Subcutaneous abdominal adipose tissue (tissue), 5 donors: ENCODE measurements at regions not wholly inside any gene's neighbourhood (a gene's known extent, or its start where the extent isn't known, plus 50 kb on each side); places are given as distances from the start of the nearest gene placed in this dataset.

Experiments used
- H3K27ac ChIP-seq: one replicate; pipeline ENCODE4 v1.7.0; 2013; ENCODE audit warnings: low read depth, mild to moderate bottlenecking, inconsistent platforms, low read length, moderate library complexity
- H3K27me3 ChIP-seq, 5 donors: one replicate each; pipeline ENCODE4 v1.7.0; 2013; ENCODE audit warnings: low read length in 5 of 5, inconsistent platforms in 1 of 5; ENCODE audit not compliant: control insufficient read depth in 5 of 5, insufficient read depth in 4 of 5
- H3K36me3 ChIP-seq, 5 donors: one replicate each; pipeline ENCODE4 v1.7.0; 2013; ENCODE audit warnings: low read length in 5 of 5; ENCODE audit not compliant: control insufficient read depth in 5 of 5, insufficient read depth in 5 of 5
- H3K4me1 ChIP-seq, 5 donors: one replicate each; pipeline ENCODE4 v1.7.0; 2013; ENCODE audit warnings: low read length in 5 of 5, mild to moderate bottlenecking in 3 of 5, moderate library complexity in 1 of 5; ENCODE audit not compliant: control insufficient read depth in 5 of 5, insufficient read depth in 5 of 5
- H3K4me3 ChIP-seq, 5 donors: one replicate each; pipeline ENCODE4 v1.7.0; 2013; ENCODE audit warnings: low read length in 5 of 5, low read depth in 1 of 5
- H3K9ac ChIP-seq, 5 donors: one replicate each; pipeline ENCODE4 v1.7.0; 2013; ENCODE audit warnings: low read length in 5 of 5, mild to moderate bottlenecking in 4 of 5, moderate library complexity in 3 of 5
- H3K9me3 ChIP-seq, 5 donors: one replicate each; pipeline ENCODE4 v1.7.0; 2013; ENCODE audit warnings: low read length in 5 of 5; ENCODE audit not compliant: control insufficient read depth in 5 of 5
- donor health status: healthy.
- donor health status: healthy.
- donor health status: healthy.
- donor health status: healthy.
- donor health status: healthy.

DNA sequence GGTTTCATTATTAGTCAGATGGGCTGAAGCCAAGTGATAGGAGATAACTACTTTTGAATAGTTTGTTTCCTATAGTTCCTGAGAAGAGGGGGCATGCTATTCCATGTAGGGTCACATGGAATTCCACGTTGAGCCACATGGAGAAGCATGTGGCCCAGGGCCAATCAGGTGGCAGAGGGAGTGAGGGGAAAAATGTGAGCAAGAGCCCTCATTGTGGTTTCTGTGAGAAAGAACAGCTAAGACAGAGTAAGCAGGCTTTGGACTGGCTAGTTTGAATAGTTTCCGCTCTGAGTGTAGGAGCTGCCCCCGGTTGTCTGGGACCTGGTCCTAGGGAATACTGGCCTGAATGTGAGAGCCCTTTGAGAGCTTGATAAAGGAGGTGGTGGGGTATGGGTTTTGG is 69.9 kb upstream of the CNTNAP4 start:
- Histone ChIP-seq H3K27me3 (no peaks in the 10 kb centered on the region), H3K9ac (no peak overlapping the region)

DNA sequence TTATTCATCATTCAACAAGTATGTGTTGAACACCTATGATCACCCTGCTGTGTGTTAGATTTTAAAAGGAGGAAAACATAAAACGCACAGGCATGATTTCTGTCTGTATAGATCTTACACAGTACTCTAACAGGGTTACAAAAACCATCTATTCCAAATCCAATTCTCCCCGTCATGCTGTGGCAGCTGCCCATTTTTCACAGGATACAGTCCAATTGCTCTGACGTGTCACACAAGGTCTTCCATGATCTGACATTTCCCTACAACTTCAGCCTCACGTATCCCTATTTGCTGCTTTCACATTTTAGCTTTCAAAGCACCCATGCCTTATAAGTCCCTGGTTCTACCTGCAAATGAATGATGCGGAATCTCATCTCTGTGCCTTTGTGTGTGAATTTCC is 67.0 kb upstream of the CNTNAP4 start:
- Histone ChIP-seq H3K27me3 (no peaks in the 10 kb centered on the region), H3K4me1 (no peaks in the 10 kb centered on the region), H3K36me3 (no peaks in the 10 kb centered on the region), H3K4me3 (no peak overlapping the region), H3K9me3 (peaks cover 0 to 7% (median 0%) of the 10 kb centered on the region in 5 donors), H3K9ac (no peak overlapping the region), H3K27ac (no peak overlapping the region)

More for the DNA sequence above, 69.9 kb upstream of the CNTNAP4 start:
- Histone ChIP-seq H3K4me3 (no peak overlapping the region), H3K36me3 (no peaks in the 10 kb centered on the region), H3K4me1 (no peaks in the 10 kb centered on the region), H3K9me3 (peaks cover 0 to 2% (median 0%) of the 10 kb centered on the region in 5 donors), H3K27ac (no peak overlapping the region)

DNA sequence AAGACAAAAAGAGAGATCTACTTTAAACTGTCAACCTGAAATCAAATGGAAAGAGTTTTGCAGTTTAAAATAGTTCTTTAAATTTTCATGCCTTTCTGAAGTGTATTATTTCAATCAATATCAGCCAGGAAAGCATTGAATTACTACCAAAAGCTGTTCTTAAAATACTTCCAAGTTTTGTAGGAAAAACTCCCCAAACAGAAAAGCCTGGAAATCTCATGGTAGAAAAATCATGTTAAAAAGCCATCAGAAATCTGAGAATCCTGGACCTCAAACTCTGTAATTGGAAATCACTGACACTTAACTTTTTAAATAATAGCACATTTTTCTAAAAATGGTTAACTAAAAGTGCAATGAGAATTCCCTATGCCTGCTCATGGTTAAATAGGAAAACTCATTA is 63.3 kb upstream of the CNTNAP4 start:
- Histone ChIP-seq H3K9me3 (peaks cover 0 to 7% (median 0%) of the 10 kb centered on the region in 5 donors), H3K27me3 (no peaks in the 10 kb centered on the region), H3K9ac (no peak overlapping the region), H3K4me1 (no peaks in the 10 kb centered on the region), H3K4me3 (no peak overlapping the region), H3K27ac (no peak overlapping the region), H3K36me3 (no peaks in the 10 kb centered on the region)

DNA sequence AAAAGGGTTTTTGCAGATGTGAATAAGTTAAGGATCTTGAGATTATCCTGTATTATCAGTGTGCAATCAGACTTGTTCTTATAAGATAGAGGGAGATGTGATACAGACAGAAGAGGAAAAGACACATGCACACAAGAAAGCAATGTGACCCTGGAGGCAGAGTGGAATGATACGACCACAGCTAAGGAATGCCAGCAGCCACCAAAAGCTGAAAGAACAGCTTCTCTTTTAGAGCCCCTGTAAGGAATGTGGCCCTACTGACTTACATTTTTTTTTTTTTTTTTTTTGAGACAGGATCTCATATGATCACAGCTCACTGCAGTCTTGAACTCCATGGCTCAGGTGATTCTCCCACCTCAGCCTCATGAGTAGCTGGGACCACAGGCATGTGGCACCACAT is 62.3 kb upstream of the CNTNAP4 start:
- Histone ChIP-seq H3K36me3 (no peaks in the 10 kb centered on the region), H3K27ac (no peak overlapping the region), H3K9ac (no peak overlapping the region), H3K4me1 (no peaks in the 10 kb centered on the region), H3K27me3 (no peaks in the 10 kb centered on the region), H3K9me3 (peaks cover 0 to 7% (median 0%) of the 10 kb centered on the region in 5 donors), H3K4me3 (no peak overlapping the region)

DNA sequence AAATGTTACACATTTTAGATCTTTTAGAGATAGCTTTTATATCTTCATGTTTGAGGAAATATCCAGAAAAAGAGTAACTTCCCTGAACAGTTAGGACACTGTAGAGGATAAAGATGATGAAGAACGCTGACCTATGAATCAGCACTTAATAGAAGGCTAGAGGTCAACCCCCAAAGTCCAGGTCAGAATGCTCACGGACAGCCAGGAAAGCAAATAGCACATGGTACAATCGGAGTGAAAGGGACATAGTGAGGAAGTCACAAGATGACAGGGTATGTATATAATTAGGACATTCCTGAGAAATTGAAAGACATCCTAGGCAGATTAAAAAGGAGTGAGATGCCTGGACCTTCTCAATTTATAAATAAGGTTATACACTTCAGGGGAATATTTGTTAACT is 55.1 kb upstream of the CNTNAP4 start:
- H3K9ac ChIP-seq, result no peak overlapping the region
- H3K36me3 ChIP-seq, result no peaks in the 10 kb centered on the region
- no peaks in the 10 kb centered on the region for H3K9me3 ChIP-seq
- no peaks in the 10 kb centered on the region for H3K27me3 ChIP-seq
- H3K4me3 ChIP-seq, result no peak overlapping the region
- H3K4me1 ChIP-seq, result peaks cover 0 to 7% (median 0%) of the 10 kb centered on the region in 5 donors
- no peak overlapping the region for H3K27ac ChIP-seq

DNA sequence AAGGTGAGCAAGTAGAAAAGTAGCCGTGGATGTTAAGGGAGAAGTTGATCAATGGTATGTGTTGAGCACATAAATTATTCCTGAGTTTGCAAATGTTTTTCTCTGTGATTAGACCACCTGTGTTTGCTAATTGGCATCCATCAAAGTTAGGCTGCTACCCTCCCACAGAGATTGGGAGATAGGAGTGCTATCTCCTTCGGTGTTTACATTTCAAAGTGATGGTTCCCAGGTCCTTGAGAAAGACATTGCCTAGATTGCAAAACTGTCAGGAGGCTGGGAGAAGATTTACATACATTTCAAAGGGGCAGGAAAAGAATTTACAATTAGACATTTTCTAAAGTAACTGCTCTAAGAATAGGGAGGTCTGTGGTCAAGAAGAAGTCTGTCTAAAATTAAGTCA is 54.3 kb upstream of the CNTNAP4 start:
- Histone ChIP-seq H3K4me3 (no peak overlapping the region), H3K9me3 (no peaks in the 10 kb centered on the region)

DNA sequence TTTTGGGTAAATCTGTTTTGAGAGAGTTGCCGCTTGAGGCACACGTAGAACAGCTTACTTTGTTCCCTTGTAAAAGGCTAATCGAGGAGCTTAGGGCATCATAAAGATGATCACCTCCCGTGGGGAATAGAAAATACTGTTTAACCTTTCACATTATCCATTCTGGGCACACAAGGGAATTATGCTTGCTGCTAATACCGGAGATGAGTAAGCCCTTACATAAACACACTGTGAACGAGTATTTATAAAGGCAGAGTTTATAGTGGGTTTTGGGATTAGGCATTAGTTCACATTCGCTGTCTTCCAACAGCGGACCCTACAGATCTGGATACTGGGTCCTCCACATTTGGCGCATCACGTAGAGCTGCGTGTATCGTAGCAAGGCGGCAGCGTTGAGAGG is 51.2 kb upstream of the CNTNAP4 start:
- peaks cover 0 to 7% (median 0%) of the 10 kb centered on the region in 5 donors for H3K4me1 ChIP-seq
- no peaks in the 10 kb centered on the region for H3K36me3 ChIP-seq
- H3K9me3 ChIP-seq, result no peaks in the 10 kb centered on the region
- no peak overlapping the region for H3K4me3 ChIP-seq
- H3K9ac ChIP-seq, result no peak overlapping the region
- no peaks in the 10 kb centered on the region for H3K27me3 ChIP-seq
- no peak overlapping the region for H3K27ac ChIP-seq

More for the DNA sequence above, 54.3 kb upstream of the CNTNAP4 start:
- Histone ChIP-seq H3K27me3 (no peaks in the 10 kb centered on the region), H3K27ac (no peak overlapping the region), H3K9ac (no peak overlapping the region), H3K4me1 (peaks cover 0 to 7% (median 0%) of the 10 kb centered on the region in 5 donors), H3K36me3 (no peaks in the 10 kb centered on the region)

DNA sequence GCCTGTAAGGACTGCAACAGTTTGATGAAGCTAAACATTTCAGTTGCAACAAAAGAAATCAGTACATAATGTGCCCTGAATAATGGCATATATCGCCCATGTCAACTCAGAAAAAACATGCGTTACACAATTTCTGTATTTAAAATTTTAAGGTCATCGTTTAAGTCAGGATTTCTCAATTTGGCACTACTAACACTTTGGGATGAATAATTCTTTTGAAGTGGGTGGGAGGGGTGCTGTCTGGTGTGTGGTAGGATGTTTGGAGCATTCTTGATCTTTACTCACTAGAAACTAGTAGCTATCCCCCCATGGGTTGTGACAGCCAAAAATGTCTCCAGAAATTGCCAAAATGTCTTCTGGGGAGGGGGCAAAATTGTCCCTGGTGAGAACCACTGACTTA is 50.7 kb upstream of the CNTNAP4 start:
- H3K4me3 ChIP-seq, result no peak overlapping the region
- H3K36me3 ChIP-seq, result no peaks in the 10 kb centered on the region
- peaks cover 0 to 7% (median 0%) of the 10 kb centered on the region in 5 donors for H3K4me1 ChIP-seq
- no peaks in the 10 kb centered on the region for H3K9me3 ChIP-seq
- no peaks in the 10 kb centered on the region for H3K27me3 ChIP-seq
- H3K27ac ChIP-seq, result no peak overlapping the region
- H3K9ac ChIP-seq, result no peak overlapping the region
